HEK293 (cell line): ENCODE measurements at regions not wholly inside any gene's neighbourhood (a gene's known extent, or its start where the extent isn't known, plus 50 kb on each side); places are given as distances from the start of the nearest gene placed in this dataset.

Experiments
- KLF16 ChIP-seq: fragments of 450-650 bp; formaldehyde crosslinking; IDR thresholded peaks from 2 replicates; pipeline ENCODE4 v1.5.1; 2017; ENCODE audit warnings: missing biosample characterization, missing genetic modification characterization
- TCF7L2 ChIP-seq: IDR thresholded peaks from 2 replicates; pipeline ENCODE4 v1.6.1; 2011; ENCODE audit warnings: low read depth, mild to moderate bottlenecking, inconsistent platforms, low read length, moderate library complexity, borderline replicate concordance
- ZNF274 ChIP-seq, 2 experiments: fragments of 200-500 bp in 1 of 2; fragments of 450-650 bp in 1 of 2; sonication (Bioruptor generic) in 1 of 2; formaldehyde crosslinking in 1 of 2; IDR thresholded peaks; 2 replicates each; pipeline versions ENCODE4 v1.5.1 to v1.6.1; 2014 to 2016; ENCODE audit warnings: borderline replicate concordance in 1 of 2, inconsistent platforms in 1 of 2, low read length in 1 of 2, missing biosample characterization in 1 of 2, missing genetic modification characterization in 1 of 2
- ZNF37A ChIP-seq: fragments of 450-650 bp; IDR thresholded peaks from 2 replicates; pipeline ENCODE4 v1.5.1; 2018; ENCODE audit warnings: missing biosample characterization, missing genetic modification characterization
- ZNF529 ChIP-seq: fragments of 450-650 bp; formaldehyde crosslinking; IDR thresholded peaks from 2 replicates; pipeline ENCODE4 v1.5.1; 2017; ENCODE audit warnings: missing genetic modification characterization, missing biosample characterization; ENCODE audit not compliant: insufficient replicate concordance
- ZNF561 ChIP-seq: fragments of 450-650 bp; IDR thresholded peaks from 2 replicates; pipeline ENCODE4 v1.5.1; 2018; ENCODE audit warnings: missing biosample characterization, missing genetic modification characterization, borderline replicate concordance
- TF ChIP-seq, protein P1 (sequence below): fragments of 450-650 bp; formaldehyde crosslinking; IDR thresholded peaks from 2 replicates; pipeline ENCODE4 v1.5.1; 2016; ENCODE audit warnings: missing biosample characterization, missing genetic modification characterization
- TF ChIP-seq, protein P2 (sequence below): fragments of 450-650 bp; formaldehyde crosslinking; IDR thresholded peaks from 2 replicates; pipeline ENCODE4 v1.5.1; 2016; ENCODE audit warnings: missing biosample characterization, missing genetic modification characterization

DNA sequence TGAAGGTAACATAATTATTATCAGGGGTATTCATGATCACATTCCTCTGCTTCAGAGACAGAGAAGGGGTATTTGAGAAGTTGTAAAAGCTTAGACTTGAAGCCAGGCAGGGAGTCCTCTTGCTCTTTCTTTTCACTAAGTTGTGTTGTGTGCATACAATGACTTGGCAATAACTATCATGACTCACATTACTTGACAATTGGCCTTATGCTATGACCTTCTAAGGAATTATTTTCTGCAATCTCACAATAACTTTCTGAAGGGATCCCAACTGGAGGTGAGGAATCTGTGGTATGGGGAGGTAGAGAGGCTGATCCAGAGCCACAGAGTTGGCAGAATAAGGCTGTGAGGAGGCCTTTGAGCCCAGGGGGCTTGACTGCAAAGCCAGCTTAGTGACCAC is 622.3 kb downstream of the MTRR start:
- no peak for TF ChIP-seq ZNF37A (tag by site-specific recombination)
- no peak for TF ChIP-seq KLF16 (tag by site-specific recombination)
- no peak for TF ChIP-seq TCF7L2
- no peak for TF ChIP-seq ZNF529 (tag by site-specific recombination)
- TF ChIP-seq ZNF561, result no peak
- TF ChIP-seq, protein P1, sequence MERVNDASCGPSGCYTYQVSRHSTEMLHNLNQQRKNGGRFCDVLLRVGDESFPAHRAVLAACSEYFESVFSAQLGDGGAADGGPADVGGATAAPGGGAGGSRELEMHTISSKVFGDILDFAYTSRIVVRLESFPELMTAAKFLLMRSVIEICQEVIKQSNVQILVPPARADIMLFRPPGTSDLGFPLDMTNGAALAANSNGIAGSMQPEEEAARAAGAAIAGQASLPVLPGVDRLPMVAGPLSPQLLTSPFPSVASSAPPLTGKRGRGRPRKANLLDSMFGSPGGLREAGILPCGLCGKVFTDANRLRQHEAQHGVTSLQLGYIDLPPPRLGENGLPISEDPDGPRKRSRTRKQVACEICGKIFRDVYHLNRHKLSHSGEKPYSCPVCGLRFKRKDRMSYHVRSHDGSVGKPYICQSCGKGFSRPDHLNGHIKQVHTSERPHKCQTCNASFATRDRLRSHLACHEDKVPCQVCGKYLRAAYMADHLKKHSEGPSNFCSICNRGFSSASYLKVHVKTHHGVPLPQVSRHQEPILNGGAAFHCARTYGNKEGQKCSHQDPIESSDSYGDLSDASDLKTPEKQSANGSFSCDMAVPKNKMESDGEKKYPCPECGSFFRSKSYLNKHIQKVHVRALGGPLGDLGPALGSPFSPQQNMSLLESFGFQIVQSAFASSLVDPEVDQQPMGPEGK (tag by site-specific recombination), result no peak
- TF ChIP-seq ZNF274 (IDR thresholded peaks at IDR 0.05; ENCODE audit: low read length), result no peak
- no peak for TF ChIP-seq ZNF274 (tag by site-specific recombination; IDR thresholded peaks at IDR 0.05; ENCODE audit: borderline replicate concordance)
- TF ChIP-seq, protein P2, sequence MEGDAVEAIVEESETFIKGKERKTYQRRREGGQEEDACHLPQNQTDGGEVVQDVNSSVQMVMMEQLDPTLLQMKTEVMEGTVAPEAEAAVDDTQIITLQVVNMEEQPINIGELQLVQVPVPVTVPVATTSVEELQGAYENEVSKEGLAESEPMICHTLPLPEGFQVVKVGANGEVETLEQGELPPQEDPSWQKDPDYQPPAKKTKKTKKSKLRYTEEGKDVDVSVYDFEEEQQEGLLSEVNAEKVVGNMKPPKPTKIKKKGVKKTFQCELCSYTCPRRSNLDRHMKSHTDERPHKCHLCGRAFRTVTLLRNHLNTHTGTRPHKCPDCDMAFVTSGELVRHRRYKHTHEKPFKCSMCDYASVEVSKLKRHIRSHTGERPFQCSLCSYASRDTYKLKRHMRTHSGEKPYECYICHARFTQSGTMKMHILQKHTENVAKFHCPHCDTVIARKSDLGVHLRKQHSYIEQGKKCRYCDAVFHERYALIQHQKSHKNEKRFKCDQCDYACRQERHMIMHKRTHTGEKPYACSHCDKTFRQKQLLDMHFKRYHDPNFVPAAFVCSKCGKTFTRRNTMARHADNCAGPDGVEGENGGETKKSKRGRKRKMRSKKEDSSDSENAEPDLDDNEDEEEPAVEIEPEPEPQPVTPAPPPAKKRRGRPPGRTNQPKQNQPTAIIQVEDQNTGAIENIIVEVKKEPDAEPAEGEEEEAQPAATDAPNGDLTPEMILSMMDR (tag by site-specific recombination), result no peak
